HG03097 (cell line): ENCODE measurements at regions not wholly inside any gene's neighbourhood (a gene's known extent, or its start where the extent isn't known, plus 50 kb on each side); places are given as distances from the start of the nearest gene placed in this dataset.

Experiments used
- ATAC-seq: cut with Tn5 transposase; IDR thresholded peaks from one replicate; pipeline ENCODE4 v1.9.1; 2021; ENCODE audit not compliant: unreplicated experiment, low FRiP score

DNA sequence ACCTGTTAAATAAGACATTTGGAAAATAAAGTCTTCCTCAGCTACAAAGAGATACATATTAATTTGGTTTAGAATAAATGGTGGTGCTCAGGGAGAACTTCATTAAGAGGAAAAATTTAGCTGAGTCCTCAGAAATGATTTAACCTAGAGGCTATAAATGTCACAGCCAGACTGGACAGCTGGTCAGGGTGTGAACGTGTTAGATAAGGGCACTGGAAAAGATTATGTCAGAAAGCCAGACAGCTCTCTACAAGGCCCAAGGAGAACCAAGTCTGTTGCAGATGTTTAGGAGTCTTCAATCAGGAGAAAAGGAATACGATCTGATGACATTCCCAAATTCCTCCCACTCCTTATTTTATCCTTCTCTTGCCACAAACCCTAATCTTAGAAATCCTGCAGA, 265.2 kb downstream of the MAT2B start:
- no peak for ATAC-seq

DNA sequence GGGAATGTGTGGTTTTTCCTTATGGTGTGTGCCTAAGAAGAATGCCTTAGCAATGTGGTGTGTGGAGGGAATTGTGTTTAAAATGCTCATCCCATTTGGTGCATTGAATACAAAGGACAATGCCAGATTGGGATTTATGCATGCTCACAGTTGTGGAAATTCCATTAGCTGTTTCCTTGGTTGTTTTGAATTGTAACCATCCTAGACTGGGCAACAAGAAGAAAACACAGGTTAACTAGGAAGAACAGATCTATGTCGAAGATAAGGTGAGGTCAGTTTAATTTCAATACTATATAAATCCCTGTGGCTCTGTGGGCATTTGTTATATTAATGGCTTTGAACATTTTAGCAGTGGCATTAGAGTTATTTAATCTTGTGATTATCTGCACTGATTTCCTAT, 266.8 kb downstream of the MAT2B start:
- no peak for ATAC-seq

DNA sequence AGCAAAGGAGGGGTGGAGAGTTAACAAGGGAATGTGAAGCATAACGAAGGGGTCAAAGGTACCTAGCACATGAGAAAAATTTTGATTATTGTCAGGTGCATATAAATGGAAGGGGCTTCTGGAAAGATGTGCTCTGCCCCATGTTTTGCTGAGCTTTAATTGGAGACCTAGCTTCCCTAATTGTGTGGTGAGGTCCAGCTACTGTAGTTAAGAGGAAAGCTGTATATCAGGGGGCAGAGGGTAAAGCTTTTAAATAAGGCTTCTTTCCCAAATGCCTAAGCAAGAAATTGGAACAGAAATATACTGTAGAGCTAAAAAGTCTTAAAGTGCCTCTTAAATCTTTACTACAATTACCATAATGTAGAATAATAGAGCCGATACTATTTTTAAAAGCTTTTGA, 267.2 kb downstream of the MAT2B start:
- no peak for ATAC-seq

DNA sequence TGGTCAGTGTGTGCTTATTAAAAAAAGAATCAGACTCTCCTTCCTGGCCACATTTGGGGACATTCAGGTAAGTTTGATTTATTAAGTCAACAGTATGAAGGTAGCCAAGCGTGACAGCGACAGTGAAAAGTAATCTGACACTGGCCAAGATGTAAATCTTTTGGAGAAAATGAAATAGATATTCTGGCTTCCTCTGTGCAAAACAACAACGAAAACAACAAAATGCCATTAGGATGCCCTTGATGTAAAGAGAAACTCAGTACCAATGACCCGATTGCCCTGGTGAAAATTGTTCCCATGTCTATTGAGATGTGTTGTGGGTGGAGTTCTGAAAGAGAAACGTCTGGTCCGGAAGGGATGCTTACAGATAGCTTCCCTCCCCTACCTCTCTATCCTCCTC, 267.8 kb downstream of the MAT2B start:
- no peak for ATAC-seq

DNA sequence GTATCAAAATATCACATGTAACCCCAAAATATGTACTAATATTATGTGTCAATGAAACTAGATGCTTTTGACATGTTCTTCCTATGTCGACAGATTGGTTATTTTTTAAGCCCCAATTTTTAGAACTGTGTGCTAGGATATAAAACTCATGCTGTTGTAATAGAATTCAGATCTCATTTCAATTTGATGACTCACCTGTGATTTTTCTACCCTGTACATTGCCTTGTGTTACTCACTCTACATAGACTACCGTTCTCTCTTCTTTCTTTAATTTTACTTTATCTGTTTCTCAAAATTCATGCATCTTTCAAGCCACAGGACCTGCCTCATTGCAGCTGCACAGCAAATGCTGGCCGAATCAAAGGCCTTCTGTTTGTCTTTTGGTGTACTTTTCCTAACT, 284.5 kb downstream of the MAT2B start:
- no peak for ATAC-seq

- ATAC-seq = no peak
Measured at GRCh38 chr5:163790497-163790896, 285.1 kb downstream of the MAT2B start.

GRCh38 chr5:163794993-163795392, 289.6 kb downstream of the MAT2B start:
- no peak for ATAC-seq

DNA sequence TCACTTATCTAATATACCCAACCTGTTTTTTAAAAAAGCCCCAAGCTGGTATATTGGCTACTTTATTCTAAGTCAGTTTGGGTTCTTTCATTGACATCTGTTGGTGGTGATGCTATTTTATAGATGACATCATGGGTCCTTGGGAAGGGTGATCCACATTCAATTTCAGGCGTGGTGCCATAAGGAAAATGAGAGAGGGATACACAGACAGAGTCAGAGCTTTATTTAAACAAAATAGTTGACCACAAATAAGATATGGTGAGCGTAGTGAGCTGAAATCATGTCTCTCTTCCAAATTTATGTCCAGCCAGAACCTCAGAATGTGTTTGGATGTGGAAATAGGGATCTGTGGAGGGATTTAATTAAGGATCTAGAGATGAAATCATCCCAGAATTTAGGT, 302.4 kb downstream of the MAT2B start:
- ATAC-seq = no peak

- no peak for ATAC-seq
Measured at GRCh38 chr5:163809473-163809872, 304.1 kb downstream of the MAT2B start.

- ATAC-seq = no peak
Measured at GRCh38 chr5:163813900-163814299, 308.5 kb downstream of the MAT2B start.

- ATAC-seq = no peak
Measured at GRCh38 chr5:163815240-163815791, 309.9 kb downstream of the MAT2B start.

- ATAC-seq = no peak
Measured at GRCh38 chr5:163821142-163821541, 315.7 kb downstream of the MAT2B start.

DNA sequence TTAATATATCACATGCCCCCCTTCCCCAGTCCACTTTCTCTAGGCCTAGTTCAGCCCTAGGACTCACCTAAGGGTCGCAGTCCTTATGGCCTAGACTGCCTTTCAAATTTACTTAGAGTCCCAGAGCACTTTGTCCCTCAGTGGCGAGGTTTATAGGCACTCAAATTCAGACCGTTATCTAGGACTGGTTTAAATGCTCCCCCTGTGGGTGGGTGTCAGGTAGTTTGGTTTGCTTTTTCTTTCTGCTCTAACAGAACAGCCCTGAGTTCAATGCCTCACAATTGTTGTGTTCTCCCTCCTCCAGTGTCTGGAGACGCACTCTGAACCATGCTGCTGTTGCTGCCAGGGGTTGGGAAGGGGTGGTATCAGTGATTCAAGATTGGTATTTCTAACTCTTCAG, 317.1 kb downstream of the MAT2B start:
- no peak for ATAC-seq

- no peak for ATAC-seq
Measured at GRCh38 chr5:163825661-163826060, 320.2 kb downstream of the MAT2B start.

DNA sequence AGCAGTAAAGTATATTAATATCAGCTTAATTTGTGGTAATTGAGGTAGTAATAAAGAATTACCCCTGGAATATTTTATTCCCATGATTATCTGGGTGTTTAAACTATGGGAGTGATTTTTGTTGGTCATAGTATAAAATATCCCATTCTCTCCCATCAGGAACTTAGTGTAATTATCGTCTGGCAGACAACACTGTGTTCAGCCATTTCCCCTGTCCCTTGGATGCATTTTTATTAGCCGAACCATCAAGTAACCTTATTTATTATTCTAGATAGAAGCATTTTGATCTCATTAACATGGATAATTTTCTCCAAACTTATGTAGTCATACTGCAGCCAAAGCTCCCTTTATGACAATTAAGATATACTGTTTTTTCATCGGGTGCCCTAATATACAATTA, 320.8 kb downstream of the MAT2B start:
- ATAC-seq = no peak

- ATAC-seq = no peak
Measured at GRCh38 chr5:163832155-163832554, 326.7 kb downstream of the MAT2B start.

DNA sequence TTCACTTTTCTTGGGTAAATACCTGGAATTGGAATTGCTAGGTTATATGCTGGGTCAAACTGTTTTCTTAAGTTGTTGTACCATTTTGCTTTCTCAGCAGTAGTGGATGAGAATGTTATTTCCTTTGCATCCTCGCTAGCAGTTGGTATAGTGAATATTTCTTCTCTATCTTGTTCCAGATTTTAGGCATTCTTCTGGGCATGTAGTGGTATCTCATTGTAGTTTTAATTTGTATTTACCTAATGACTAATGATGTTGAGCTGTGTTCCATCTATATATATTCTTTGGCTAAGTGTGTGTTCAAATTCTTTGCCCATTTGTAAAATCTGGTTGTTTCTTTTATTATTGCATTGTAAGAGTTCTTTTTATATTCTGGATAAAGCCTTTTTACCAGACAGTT, 333.3 kb downstream of the MAT2B start:
- ATAC-seq = no peak

- no peak for ATAC-seq
Measured at GRCh38 chr5:163846512-163846911, 341.1 kb downstream of the MAT2B start.

DNA sequence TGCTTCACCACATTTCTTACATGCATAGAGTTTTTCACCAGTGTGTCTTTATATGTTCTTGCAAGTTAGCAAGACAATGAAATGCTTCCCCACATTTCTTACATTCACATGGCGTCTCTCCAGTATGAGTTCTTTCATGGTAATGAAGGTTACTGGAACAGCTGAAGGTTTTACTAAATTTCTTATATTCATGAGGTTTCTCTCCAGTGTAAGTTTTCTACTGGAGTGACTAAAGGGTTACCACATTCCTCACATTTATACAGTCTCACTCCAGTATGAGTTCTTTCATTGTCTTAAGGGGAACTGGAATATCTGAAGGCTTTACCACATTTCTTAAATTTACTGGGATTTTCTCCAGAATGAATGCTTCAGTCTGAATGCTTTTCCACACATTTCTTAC, 350.3 kb downstream of the MAT2B start:
- no peak for ATAC-seq

DNA sequence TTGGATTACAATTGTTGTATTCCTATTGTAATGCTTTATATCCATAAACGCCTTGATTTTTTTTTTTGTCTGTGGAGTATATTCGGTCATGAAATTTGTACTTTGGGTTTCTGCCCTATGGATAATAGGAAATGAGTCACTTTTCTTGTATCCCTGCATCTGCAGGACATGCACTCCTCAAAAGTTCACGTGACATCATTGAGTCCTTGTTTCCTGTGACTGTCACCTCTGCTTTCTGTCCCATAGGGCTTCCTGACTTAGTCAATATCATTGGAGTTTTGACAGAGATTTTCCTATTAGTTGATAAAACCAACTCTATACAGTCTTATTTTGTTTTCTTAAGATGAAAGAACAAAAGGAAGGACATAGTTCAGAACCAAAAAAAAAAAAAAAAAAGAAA, 356.3 kb downstream of the MAT2B start:
- no peak for ATAC-seq

DNA sequence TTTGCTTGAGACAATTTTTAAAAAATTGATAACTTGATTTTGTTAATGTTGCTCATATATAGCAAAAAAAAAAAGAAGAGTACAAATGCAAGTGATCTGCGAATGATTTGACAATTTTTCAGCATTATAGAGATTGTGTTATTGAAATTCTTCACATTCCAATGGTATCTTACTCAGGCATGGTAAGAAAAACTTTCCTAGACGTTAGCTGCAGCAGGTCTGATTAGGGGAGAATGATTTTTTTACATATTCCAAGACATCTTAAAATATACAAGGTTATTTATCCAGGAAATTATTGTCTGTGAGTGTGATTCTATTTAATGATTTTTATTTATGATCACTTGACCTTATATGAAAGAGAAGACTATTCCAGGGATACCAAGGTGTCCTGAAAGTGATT, 361.9 kb downstream of the MAT2B start:
- ATAC-seq = no peak

- ATAC-seq = no peak
Measured at GRCh38 chr5:163867738-163868137, 362.3 kb downstream of the MAT2B start.

- ATAC-seq = no peak
Measured at GRCh38 chr5:163869581-163869980, 364.2 kb downstream of the MAT2B start.
